NB4 (cell line): ENCODE measurements at regions not wholly inside any gene's neighbourhood (a gene's known extent, or its start where the extent isn't known, plus 50 kb on each side); places are given as distances from the start of the nearest gene placed in this dataset.

ENCODE experiments used
- CTCF ChIP-seq: IDR thresholded peaks from one replicate; pipeline ENCODE4 v1.5.1; 2012; ENCODE audit warnings: low read depth, low read length
- MYC ChIP-seq: IDR thresholded peaks from 2 replicates; pipeline ENCODE4 v1.6.1; 2011; ENCODE audit warnings: low read depth, low read length
- POLR2A ChIP-seq: IDR thresholded peaks from 2 replicates; pipeline ENCODE4 v1.6.1; 2011; ENCODE audit warnings: mild to moderate bottlenecking; ENCODE audit not compliant: insufficient read length; ENCODE audit errors: extremely low read depth
- TF ChIP-seq, protein P1 (sequence below): IDR thresholded peaks from 2 replicates; pipeline ENCODE4 v1.6.1; 2011; ENCODE audit warnings: low read depth, low read length

- no peak for TF ChIP-seq CTCF
- TF ChIP-seq, protein P1, sequence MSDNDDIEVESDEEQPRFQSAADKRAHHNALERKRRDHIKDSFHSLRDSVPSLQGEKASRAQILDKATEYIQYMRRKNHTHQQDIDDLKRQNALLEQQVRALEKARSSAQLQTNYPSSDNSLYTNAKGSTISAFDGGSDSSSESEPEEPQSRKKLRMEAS = no peak
- no peak for TF ChIP-seq POLR2A
- TF ChIP-seq MYC = no peak
Measured at GRCh38 chr16:79792664-79793351, 192.3 kb upstream of the MAF start.
